SJCRH30 (cell line): ENCODE measurements at regions not wholly inside any gene's neighbourhood (a gene's known extent, or its start where the extent isn't known, plus 50 kb on each side); places are given as distances from the start of the nearest gene placed in this dataset.

ENCODE experiments used
- DNase-seq, 2 experiments: peaks; one replicate each; pipeline ENCODE4 v3.0.0-alpha.2; 2015 to 2020
- H3K27ac ChIP-seq: fragments of 250-450 bp; sonication (Bioruptor Pico); 2 replicates; pipeline ENCODE4 v1.5.1; 2020; ENCODE audit warnings: mild to moderate bottlenecking, moderate library complexity
- H3K27me3 ChIP-seq: fragments of 250-450 bp; sonication (Bioruptor Pico); 2 replicates; pipeline ENCODE4 v1.5.1; 2020; ENCODE audit warnings: mild to moderate bottlenecking, moderate library complexity
- H3K36me3 ChIP-seq: fragments of 250-450 bp; sonication (Bioruptor Pico); 2 replicates; pipeline ENCODE4 v1.5.1; 2020; ENCODE audit warnings: mild to moderate bottlenecking, moderate library complexity
- H3K4me1 ChIP-seq: fragments of 250-450 bp; sonication (Bioruptor Pico); 2 replicates; pipeline ENCODE4 v1.5.1; 2020; ENCODE audit warnings: mild to moderate bottlenecking, moderate library complexity
- H3K4me3 ChIP-seq: fragments of 250-450 bp; sonication (Bioruptor Pico); 2 replicates; pipeline ENCODE4 v1.5.1; 2020; ENCODE audit warnings: mild to moderate bottlenecking, moderate library complexity
- H3K9me3 ChIP-seq: fragments of 250-450 bp; sonication (Bioruptor Pico); replicated peaks from 2 replicates; pipeline ENCODE4 v1.5.1; 2020; ENCODE audit warnings: mild to moderate bottlenecking, moderate library complexity

GRCh38 chr7:25557930-25558329, 329.6 kb upstream of the NPVF start:
- peaks cover 11% of the 10 kb centered on the region for H3K9me3 ChIP-seq
- peaks cover 16% of the 10 kb centered on the region for H3K4me1 ChIP-seq
- H3K4me3 ChIP-seq, result no peak overlapping the region
- H3K27ac ChIP-seq, result no peak overlapping the region
- H3K27me3 ChIP-seq, result no peaks in the 10 kb centered on the region
- H3K36me3 ChIP-seq, result no peaks in the 10 kb centered on the region
- no peak for DNase-seq

GRCh38 chr7:25558605-25559004, 330.3 kb upstream of the NPVF start:
- no peaks in the 10 kb centered on the region for H3K27me3 ChIP-seq
- no peaks in the 10 kb centered on the region for H3K36me3 ChIP-seq
- H3K27ac ChIP-seq, result no peak overlapping the region
- DNase-seq, result no peak
- H3K4me3 ChIP-seq, result no peak overlapping the region
- peaks cover 16% of the 10 kb centered on the region for H3K4me1 ChIP-seq
- H3K9me3 ChIP-seq, result peaks cover 11% of the 10 kb centered on the region

- no peak overlapping the region for H3K4me3 ChIP-seq
- no peaks in the 10 kb centered on the region for H3K36me3 ChIP-seq
- H3K4me1 ChIP-seq, result peaks cover 16% of the 10 kb centered on the region
- H3K27ac ChIP-seq, result no peak overlapping the region
- no peaks in the 10 kb centered on the region for H3K27me3 ChIP-seq
- DNase-seq, result peak; percentile 55 to 65
- peaks cover 11% of the 10 kb centered on the region for H3K9me3 ChIP-seq
These were observed 331.5 kb upstream of the NPVF start for GRCh38 chr7:25559581-25560367.

GRCh38 chr7:25562673-25563182, 334.4 kb upstream of the NPVF start:
- Histone ChIP-seq H3K36me3 (no peaks in the 10 kb centered on the region), H3K9me3 (peaks cover 11% of the 10 kb centered on the region), H3K27me3 (no peaks in the 10 kb centered on the region), H3K4me3 (no peak overlapping the region), H3K4me1 (peaks cover 16% of the 10 kb centered on the region), H3K27ac (no peak overlapping the region)
- no peak for DNase-seq

GRCh38 chr7:25565002-25565401, 336.7 kb upstream of the NPVF start:
- peaks cover 7% of the 10 kb centered on the region; the same call in 1 of the 2 replicates for H3K4me1 ChIP-seq
- H3K27ac ChIP-seq, result no peak overlapping the region
- H3K27me3 ChIP-seq, result no peaks in the 10 kb centered on the region
- no peak for DNase-seq
- no peaks in the 10 kb centered on the region for H3K36me3 ChIP-seq
- no peaks in the 10 kb centered on the region for H3K9me3 ChIP-seq
- H3K4me3 ChIP-seq, result no peak overlapping the region

- Histone ChIP-seq H3K4me3 (no peak overlapping the region), H3K36me3 (no peaks in the 10 kb centered on the region), H3K27ac (no peak overlapping the region; the same call in 1 of the 2 replicates), H3K27me3 (no peaks in the 10 kb centered on the region), H3K9me3 (no peaks in the 10 kb centered on the region), H3K4me1 (peaks cover 5% of the 10 kb centered on the region; the same call in 1 of the 2 replicates)
- peak; percentile 34 to 89 for DNase-seq
These were observed 337.7 kb upstream of the NPVF start for GRCh38 chr7:25565949-25566348.

GRCh38 chr7:25567430-25567829, 339.1 kb upstream of the NPVF start:
- no peaks in the 10 kb centered on the region for H3K27me3 ChIP-seq
- H3K4me1 ChIP-seq, result peaks cover 2% of the 10 kb centered on the region; the same call in 1 of the 2 replicates
- no peak for DNase-seq
- no peak overlapping the region for H3K27ac ChIP-seq
- no peaks in the 10 kb centered on the region for H3K9me3 ChIP-seq
- no peaks in the 10 kb centered on the region for H3K36me3 ChIP-seq
- no peak overlapping the region for H3K4me3 ChIP-seq

GRCh38 chr7:25569765-25570164, 341.5 kb upstream of the NPVF start:
- Histone ChIP-seq H3K9me3 (no peaks in the 10 kb centered on the region), H3K27me3 (no peaks in the 10 kb centered on the region), H3K36me3 (no peaks in the 10 kb centered on the region), H3K27ac (no peak overlapping the region), H3K4me1 (no peaks in the 10 kb centered on the region), H3K4me3 (no peak overlapping the region)
- DNase-seq, result no peak

GRCh38 chr7:25572423-25572822, 344.1 kb upstream of the NPVF start:
- no peaks in the 10 kb centered on the region for H3K27me3 ChIP-seq

GRCh38 chr7:25574828-25575227, 346.5 kb upstream of the NPVF start:
- no peak overlapping the region for H3K27ac ChIP-seq
- H3K9me3 ChIP-seq, result no peaks in the 10 kb centered on the region
- no peaks in the 10 kb centered on the region for H3K27me3 ChIP-seq
- no peaks in the 10 kb centered on the region for H3K36me3 ChIP-seq
- DNase-seq, result no peak
- peaks cover 13% of the 10 kb centered on the region for H3K4me1 ChIP-seq
- H3K4me3 ChIP-seq, result no peak overlapping the region

More at GRCh38 chr7:25572423-25572822, 344.1 kb upstream of the NPVF start:
- H3K4me1 ChIP-seq, result no peaks in the 10 kb centered on the region
- H3K36me3 ChIP-seq, result no peaks in the 10 kb centered on the region
- no peak overlapping the region for H3K4me3 ChIP-seq
- no peak overlapping the region for H3K27ac ChIP-seq
- no peaks in the 10 kb centered on the region for H3K9me3 ChIP-seq
- no peak for DNase-seq

- Histone ChIP-seq H3K27me3 (no peaks in the 10 kb centered on the region), H3K4me3 (no peak overlapping the region), H3K4me1 (peaks cover 13% of the 10 kb centered on the region), H3K9me3 (no peaks in the 10 kb centered on the region), H3K36me3 (no peaks in the 10 kb centered on the region), H3K27ac (no peak overlapping the region)
- no peak for DNase-seq
These were observed 347.3 kb upstream of the NPVF start for GRCh38 chr7:25575634-25576033.

- H3K36me3 ChIP-seq, result no peaks in the 10 kb centered on the region
- H3K4me1 ChIP-seq, result peaks cover 13% of the 10 kb centered on the region
- H3K4me3 ChIP-seq, result no peak overlapping the region
- H3K27me3 ChIP-seq, result no peaks in the 10 kb centered on the region
- peak in 1 of 2 experiments; percentile 54 for DNase-seq
- H3K27ac ChIP-seq, result peak overlapping the region; percentile 4; the same call in 1 of the 2 replicates
- no peaks in the 10 kb centered on the region for H3K9me3 ChIP-seq
These were observed 350.9 kb upstream of the NPVF start for GRCh38 chr7:25578991-25579777.

- Histone ChIP-seq H3K4me3 (no peak overlapping the region), H3K9me3 (no peaks in the 10 kb centered on the region), H3K36me3 (no peaks in the 10 kb centered on the region), H3K4me1 (peaks cover 13% of the 10 kb centered on the region), H3K27ac (no peak overlapping the region), H3K27me3 (no peaks in the 10 kb centered on the region)
- peak in 1 of 2 experiments; percentile 36 for DNase-seq
These were observed 351.4 kb upstream of the NPVF start for GRCh38 chr7:25579778-25580075.

GRCh38 chr7:25580141-25580540, 351.9 kb upstream of the NPVF start:
- H3K36me3 ChIP-seq, result no peaks in the 10 kb centered on the region
- H3K4me1 ChIP-seq, result peaks cover 13% of the 10 kb centered on the region
- no peak for DNase-seq
- H3K9me3 ChIP-seq, result no peaks in the 10 kb centered on the region
- H3K4me3 ChIP-seq, result no peak overlapping the region
- no peaks in the 10 kb centered on the region for H3K27me3 ChIP-seq
- no peak overlapping the region for H3K27ac ChIP-seq

GRCh38 chr7:25583621-25584020, 355.3 kb upstream of the NPVF start:
- no peaks in the 10 kb centered on the region for H3K27me3 ChIP-seq
- peaks cover 11% of the 10 kb centered on the region for H3K4me1 ChIP-seq
- no peak for DNase-seq
- H3K4me3 ChIP-seq, result no peak overlapping the region
- H3K9me3 ChIP-seq, result no peaks in the 10 kb centered on the region
- H3K27ac ChIP-seq, result no peak overlapping the region
- H3K36me3 ChIP-seq, result no peaks in the 10 kb centered on the region
